ENCODE measurements at regions not wholly inside any gene's neighbourhood (a gene's known extent, or its start where the extent isn't known, plus 50 kb on each side); places are given as distances from the start of the nearest gene placed in this dataset.
A peak's percentile ranks its signal among the peaks of the same experiment; 100 is the strongest.
"Not testable (repeated sequence)": the region's sequence is repeated elsewhere in the genome, so short reads cannot be mapped to it uniquely, and the experiment has no call there.

- DNase-seq: no peak
These were observed 116.9 kb downstream of the PFDN4 start for GRCh38 chr20:54324652-54325285.

- peak; percentile 28 for DNase-seq
These were observed 127.4 kb downstream of the PFDN4 start for GRCh38 chr20:54335299-54335698.

GRCh38 chr20:54337144-54337543 is 129.3 kb downstream of the PFDN4 start:
- DNase-seq: peak; percentile 8

GRCh38 chr20:54339093-54339492 is 131.2 kb downstream of the PFDN4 start:
- no peak for DNase-seq

DNA sequence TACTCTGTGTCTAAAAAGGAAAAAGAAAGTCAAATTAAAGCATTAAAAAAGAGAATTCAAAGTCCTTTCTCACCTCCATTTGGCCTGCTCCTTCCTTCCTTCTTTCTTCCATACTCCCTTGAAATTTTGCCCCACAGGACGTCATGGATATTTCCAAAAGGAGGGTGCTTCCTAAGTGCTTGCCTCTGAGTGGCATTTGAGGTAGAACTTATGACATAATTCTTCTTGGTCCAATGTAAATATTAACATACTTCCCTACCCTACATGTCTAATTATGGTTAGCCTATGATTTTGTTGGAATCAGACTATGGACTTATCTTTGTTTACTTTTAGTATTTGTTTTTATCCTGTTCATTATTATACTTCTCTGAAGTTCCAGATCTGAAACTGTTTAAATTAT is 132.3 kb downstream of the PFDN4 start:
- no peak for DNase-seq

GRCh38 chr20:54340667-54341081 is 132.8 kb downstream of the PFDN4 start:
- DNase-seq: peak; percentile 89

- DNase-seq: no peak
These were observed 133.0 kb upstream of the DOK5 start for GRCh38 chr20:54342258-54342920.

- no peak for DNase-seq
These were observed 132.3 kb upstream of the DOK5 start for GRCh38 chr20:54343099-54343498.

DNA sequence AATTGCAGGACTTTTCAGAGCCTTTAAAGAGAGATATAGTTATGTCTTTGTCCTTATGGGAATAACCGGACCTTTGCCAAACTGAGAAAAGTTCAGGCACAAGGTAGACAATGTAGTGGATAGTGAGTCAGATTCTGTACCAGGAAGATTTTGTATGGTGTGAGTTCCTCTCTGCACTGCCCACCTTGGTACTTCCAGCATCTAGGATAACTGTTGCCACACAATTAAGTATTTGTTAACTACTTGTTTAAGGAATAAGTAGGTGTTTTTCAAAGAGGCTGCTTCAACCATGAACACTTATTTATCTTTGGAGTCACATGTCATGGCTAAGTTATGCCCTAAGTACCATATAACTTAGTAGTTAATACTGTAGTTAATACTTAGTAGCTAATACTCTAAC is 131.8 kb upstream of the DOK5 start:
- DNase-seq: no peak

DNA sequence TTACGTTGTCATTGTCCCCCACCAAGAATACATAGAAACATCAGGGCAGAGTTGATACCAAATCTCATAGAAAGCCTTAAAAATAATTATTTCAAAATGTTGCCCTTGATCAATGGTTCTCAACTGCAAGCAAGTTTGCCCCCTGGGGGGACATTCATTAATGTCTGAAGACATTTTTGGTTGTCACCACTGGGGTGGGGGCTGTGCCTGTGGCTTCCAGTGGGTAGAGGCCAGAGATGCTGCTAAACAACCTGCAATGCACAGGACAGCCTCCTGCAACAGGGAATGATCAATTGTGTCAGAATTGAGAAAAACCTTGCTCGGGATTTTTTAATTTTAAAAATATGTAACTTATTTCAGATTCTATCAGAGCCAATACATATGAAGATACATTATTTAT is 130.6 kb upstream of the DOK5 start:
- peak; percentile 38 for DNase-seq

DNA sequence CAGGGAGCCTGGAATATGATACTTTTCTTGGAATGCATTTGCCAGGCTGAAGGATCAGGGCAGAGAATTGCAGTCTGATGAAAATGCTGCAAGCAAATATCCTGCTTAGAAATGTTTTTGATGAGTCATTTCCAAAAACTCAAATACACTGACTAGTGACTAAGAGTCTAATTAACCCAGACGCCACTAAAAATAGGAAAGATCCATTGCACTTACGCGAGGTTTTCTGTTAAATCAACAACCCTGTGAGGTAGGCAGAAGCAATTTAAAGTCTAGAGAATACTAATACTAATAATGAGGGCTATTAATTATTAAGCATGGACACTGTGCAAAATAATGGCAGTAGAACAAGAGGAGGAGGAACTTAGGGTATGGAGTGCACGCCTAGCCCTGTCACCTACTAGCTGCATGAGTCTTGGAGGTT is 130.1 kb upstream of the DOK5 start:
- DNase-seq: peak; percentile 91

DNA sequence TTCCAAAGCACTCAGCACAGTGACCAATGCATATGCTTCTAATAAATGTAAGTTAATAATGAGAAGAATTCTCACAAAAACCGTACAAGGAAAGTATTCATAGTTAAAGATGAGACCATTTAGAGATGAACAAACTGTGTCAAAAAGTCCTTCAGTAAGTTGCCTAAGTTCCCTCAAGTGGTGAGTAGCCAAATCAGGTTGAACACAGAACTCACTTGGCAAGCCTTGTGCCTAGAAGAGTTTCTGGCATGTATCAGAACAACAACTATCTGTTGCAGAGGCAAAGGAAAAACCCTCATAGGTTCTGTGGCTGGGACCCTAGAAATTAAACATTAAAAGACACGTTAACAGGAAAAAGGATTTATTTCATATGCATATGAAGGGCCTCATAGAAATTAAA is 129.6 kb upstream of the DOK5 start:
- DNase-seq: peak; percentile 46

DNA sequence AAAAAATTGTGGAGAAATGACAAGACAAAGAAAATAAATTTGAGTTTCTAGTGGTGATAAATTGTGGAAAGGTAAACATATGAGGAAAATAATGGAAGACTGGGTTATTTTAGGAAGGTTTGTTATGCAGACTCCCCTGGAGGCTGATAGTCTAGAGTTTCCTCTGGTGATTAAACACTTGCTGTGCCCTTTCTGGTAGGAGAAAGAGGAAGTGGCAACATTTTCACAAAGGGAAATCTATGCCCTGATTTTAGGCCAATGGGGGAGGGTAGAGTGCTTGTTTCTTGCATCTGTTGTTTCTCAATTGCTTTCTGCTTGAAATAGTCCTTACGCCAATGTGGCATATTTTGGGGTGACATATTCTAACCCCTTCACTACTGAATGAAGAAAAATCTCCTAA is 129.1 kb upstream of the DOK5 start:
- DNase-seq: no peak

DNA sequence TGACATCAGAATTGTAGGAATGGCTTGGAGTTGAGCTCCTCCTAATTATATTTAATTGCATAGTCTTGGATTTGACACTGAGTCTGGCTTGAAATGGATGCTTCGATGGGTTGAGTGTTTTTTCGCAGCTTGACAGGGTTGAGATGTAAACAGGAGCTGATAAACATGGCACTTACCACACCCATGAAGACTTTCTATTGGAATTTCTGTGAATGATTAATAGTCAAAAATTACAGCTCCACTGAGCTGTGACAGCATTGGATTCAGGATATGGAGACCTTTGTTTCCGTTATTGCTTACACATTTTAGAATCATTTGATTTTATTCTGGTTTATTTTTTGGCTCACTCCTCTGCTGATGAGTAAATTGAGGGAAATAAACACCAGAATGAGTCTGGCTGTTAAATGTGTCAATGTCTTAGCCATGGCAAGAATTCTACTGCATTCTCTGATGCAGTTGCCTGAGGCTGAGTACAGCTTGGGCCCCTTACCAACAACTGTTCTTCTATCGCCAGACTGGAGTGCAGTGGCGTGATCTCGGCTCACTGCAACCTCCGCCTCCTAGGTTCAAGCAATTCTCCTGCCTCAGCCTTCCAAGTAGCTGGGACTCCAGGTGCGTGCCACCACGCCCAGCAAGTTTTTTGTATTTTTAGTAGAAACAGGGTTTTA is 128.1 kb upstream of the DOK5 start:
- no peak for DNase-seq

GRCh38 chr20:54350415-54350814 is 125.0 kb upstream of the DOK5 start:
- DNase-seq: peak; percentile 39

GRCh38 chr20:54351371-54352136 is 123.8 kb upstream of the DOK5 start:
- no peak for DNase-seq

DNA sequence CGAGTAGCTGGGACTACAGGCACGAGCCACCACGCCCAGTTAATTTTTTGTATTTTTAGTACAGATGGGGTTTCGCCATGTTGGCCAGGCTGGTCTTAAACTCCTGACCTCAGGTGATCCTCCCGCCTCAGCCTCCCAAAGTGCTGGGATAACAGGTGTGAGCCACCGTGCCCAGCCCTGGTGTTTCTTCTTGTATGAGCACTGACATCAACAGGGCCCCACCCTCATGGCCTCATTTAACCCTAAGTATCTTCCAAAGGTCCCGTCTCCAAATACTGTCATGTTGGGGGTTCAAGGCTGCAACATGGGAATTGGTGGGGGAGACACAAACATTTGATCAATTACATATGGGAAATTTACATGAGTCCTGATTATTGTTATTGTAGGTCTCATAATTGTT is 122.9 kb upstream of the DOK5 start:
- DNase-seq: not testable (repeated sequence)

- no peak for DNase-seq
These were observed 122.1 kb upstream of the DOK5 start for GRCh38 chr20:54353292-54353691.

DNA sequence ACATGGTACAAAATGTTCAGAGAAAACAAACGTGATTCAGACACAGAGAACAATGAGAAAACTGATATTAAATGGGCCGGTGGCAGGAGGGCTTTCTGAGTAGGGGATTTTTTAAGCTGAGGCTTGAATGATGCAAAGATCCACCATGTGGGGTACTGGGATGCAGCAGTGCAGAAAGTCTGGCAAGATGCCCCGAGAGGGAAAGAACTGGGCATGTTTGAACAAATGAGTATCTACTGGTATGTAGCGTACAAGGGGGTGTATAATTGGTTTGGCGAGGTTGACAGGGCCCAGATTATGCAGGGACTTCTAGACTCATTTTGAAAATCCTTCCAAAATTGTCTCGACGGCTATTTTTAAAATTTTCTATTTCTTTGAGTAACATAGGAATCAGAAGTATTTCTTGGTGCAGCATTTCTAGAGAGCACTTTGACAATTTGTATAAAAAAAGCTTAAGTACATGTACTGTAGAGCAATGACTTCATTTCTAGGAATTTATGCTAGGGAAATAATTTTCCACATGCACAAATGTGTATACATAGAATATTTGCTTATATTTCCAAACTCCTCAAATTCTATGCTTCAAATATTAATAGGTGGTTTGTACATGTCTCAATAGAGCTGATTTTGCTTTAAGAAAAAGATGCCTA is 119.6 kb upstream of the DOK5 start:
- peak; percentile 43 for DNase-seq

- DNase-seq: no peak
These were observed 118.6 kb upstream of the DOK5 start for GRCh38 chr20:54356801-54357200.

DNA sequence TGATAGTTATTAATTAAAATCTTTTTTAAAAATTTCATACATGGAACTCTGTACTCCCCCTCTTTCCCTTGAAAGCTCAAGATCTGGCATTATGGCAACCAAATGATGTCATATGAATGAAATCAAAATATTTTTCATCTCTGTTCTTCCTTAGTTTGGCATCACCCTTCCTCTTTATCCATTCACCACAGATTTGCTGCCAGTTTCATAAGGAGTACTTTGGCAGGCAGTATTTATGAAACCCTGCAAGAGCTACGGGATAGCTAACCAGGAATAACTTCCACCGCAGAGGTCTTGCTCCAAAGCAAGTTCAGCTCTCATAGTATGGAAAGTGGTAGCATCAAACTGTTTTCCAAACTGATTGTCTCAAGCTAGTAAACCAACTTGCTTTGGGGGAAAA is 113.9 kb upstream of the DOK5 start:
- DNase-seq: no peak

- no peak for DNase-seq
These were observed 113.1 kb upstream of the DOK5 start for GRCh38 chr20:54362283-54362682.

DNA sequence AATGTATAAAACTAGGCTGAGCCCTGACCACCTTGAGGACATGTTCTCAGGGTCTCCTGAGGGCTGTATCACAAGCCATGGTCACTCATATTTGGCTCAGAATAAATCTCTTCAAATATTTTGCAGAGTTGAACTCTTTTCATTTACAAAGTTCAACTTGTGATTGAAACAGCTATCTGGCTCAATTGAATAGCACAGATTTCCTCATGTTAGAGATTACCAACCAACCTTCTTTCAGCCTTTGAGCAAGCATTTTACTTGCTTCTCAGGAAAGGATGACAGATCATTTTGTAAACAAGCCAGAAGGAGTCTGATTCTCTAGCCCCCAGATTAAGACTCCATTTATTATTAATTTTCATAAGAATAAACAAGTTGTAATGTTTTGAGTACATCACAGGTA is 111.0 kb upstream of the DOK5 start:
- no peak for DNase-seq

Data from fibroblast of upper back skin (primary cell).